ENCODE measurements at regions not wholly inside any gene's neighbourhood (a gene's known extent, or its start where the extent isn't known, plus 50 kb on each side); places are given as distances from the start of the nearest gene placed in this dataset.

DNA sequence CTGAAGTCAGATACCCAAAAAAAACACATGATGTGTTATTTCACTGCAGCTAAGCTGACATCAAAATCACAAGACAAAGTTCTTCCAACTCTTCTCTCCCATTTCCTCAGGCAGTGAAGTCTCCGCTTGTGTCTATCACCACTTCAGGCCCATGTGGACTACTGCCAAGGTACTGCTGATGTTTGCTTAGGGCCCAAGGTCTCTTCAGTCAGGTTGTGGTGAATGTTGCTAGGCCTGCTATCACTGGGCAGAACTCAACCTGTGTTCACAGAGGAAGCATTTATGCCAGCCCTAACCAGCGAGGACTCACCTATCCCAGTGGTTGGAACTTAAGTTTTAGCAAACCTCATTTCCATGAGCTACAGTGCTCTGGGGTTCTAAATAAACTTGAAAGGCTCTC, 156.5 kb upstream of the BRINP3 start:
- TF ChIP-seq, protein P1, sequence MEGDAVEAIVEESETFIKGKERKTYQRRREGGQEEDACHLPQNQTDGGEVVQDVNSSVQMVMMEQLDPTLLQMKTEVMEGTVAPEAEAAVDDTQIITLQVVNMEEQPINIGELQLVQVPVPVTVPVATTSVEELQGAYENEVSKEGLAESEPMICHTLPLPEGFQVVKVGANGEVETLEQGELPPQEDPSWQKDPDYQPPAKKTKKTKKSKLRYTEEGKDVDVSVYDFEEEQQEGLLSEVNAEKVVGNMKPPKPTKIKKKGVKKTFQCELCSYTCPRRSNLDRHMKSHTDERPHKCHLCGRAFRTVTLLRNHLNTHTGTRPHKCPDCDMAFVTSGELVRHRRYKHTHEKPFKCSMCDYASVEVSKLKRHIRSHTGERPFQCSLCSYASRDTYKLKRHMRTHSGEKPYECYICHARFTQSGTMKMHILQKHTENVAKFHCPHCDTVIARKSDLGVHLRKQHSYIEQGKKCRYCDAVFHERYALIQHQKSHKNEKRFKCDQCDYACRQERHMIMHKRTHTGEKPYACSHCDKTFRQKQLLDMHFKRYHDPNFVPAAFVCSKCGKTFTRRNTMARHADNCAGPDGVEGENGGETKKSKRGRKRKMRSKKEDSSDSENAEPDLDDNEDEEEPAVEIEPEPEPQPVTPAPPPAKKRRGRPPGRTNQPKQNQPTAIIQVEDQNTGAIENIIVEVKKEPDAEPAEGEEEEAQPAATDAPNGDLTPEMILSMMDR (IDR thresholded peaks at IDR 0.05 in 8 of 11, conservative IDR thresholded peaks at IDR 0.05 in 3 of 11) = no peak
- no peak for TF ChIP-seq POLR2AphosphoS5 (IDR thresholded peaks at IDR 0.05)
